Neural cell (in vitro differentiated cells): ENCODE measurements at regions not wholly inside any gene's neighbourhood (a gene's known extent, or its start where the extent isn't known, plus 50 kb on each side); places are given as distances from the start of the nearest gene placed in this dataset.

Source experiments
- EP300 ChIP-seq: fragments of 450-650 bp; conservative IDR thresholded peaks from 2 replicates; pipeline ENCODE4 v1.6.1; 2014; ENCODE audit warnings: antibody characterized with exemption, mild to moderate bottlenecking, moderate library complexity; ENCODE audit not compliant: poor library complexity, severe bottlenecking
- MXI1 ChIP-seq: fragments of 450-650 bp; conservative IDR thresholded peaks from 2 replicates; pipeline ENCODE4 v1.6.1; 2014; ENCODE audit warnings: antibody characterized with exemption, mild to moderate bottlenecking; ENCODE audit not compliant: poor library complexity, severe bottlenecking
- RAD21 ChIP-seq: fragments of 450-650 bp; conservative IDR thresholded peaks from 2 replicates; pipeline ENCODE4 v1.6.1; 2014; ENCODE audit warnings: antibody characterized with exemption, mild to moderate bottlenecking, moderate library complexity
- TAF1 ChIP-seq: IDR thresholded peaks from 2 replicates; pipeline ENCODE4 v1.6.1; 2012; ENCODE audit warnings: low read depth
- TF ChIP-seq, protein P1 (sequence below): fragments of 450-650 bp; IDR thresholded peaks from 2 replicates; pipeline ENCODE4 v1.5.1; 2014; ENCODE audit warnings: antibody characterized with exemption, mild to moderate bottlenecking, moderate library complexity; ENCODE audit not compliant: poor library complexity, severe bottlenecking
- TF ChIP-seq, protein P2 (sequence below): IDR thresholded peaks from 2 replicates; pipeline ENCODE4 v1.6.1; 2012; ENCODE audit warnings: borderline replicate concordance

DNA sequence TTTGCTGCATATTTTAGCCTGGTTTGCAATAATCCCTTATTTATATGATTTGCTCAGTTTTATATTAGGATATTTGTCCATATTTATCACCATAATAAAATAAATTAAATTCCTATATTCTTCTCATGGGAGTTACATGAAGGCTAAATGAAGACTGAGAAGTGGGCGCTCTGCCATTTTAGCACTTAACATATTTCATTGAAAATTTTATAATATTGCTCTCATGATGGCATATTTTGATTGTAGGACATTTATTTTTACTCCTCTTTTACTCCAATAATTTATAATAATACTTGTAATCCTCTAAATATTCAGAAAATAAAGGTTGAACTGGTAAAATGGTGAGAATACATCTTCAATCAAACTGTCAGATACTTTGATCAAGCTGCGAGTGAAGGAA, 99.8 kb upstream of the SEMA3A start:
- TF ChIP-seq, protein P1, sequence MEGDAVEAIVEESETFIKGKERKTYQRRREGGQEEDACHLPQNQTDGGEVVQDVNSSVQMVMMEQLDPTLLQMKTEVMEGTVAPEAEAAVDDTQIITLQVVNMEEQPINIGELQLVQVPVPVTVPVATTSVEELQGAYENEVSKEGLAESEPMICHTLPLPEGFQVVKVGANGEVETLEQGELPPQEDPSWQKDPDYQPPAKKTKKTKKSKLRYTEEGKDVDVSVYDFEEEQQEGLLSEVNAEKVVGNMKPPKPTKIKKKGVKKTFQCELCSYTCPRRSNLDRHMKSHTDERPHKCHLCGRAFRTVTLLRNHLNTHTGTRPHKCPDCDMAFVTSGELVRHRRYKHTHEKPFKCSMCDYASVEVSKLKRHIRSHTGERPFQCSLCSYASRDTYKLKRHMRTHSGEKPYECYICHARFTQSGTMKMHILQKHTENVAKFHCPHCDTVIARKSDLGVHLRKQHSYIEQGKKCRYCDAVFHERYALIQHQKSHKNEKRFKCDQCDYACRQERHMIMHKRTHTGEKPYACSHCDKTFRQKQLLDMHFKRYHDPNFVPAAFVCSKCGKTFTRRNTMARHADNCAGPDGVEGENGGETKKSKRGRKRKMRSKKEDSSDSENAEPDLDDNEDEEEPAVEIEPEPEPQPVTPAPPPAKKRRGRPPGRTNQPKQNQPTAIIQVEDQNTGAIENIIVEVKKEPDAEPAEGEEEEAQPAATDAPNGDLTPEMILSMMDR, result no peak
- TF ChIP-seq TAF1, result no peak
- TF ChIP-seq, protein P2, sequence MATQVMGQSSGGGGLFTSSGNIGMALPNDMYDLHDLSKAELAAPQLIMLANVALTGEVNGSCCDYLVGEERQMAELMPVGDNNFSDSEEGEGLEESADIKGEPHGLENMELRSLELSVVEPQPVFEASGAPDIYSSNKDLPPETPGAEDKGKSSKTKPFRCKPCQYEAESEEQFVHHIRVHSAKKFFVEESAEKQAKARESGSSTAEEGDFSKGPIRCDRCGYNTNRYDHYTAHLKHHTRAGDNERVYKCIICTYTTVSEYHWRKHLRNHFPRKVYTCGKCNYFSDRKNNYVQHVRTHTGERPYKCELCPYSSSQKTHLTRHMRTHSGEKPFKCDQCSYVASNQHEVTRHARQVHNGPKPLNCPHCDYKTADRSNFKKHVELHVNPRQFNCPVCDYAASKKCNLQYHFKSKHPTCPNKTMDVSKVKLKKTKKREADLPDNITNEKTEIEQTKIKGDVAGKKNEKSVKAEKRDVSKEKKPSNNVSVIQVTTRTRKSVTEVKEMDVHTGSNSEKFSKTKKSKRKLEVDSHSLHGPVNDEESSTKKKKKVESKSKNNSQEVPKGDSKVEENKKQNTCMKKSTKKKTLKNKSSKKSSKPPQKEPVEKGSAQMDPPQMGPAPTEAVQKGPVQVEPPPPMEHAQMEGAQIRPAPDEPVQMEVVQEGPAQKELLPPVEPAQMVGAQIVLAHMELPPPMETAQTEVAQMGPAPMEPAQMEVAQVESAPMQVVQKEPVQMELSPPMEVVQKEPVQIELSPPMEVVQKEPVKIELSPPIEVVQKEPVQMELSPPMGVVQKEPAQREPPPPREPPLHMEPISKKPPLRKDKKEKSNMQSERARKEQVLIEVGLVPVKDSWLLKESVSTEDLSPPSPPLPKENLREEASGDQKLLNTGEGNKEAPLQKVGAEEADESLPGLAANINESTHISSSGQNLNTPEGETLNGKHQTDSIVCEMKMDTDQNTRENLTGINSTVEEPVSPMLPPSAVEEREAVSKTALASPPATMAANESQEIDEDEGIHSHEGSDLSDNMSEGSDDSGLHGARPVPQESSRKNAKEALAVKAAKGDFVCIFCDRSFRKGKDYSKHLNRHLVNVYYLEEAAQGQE, result no peak
- TF ChIP-seq RAD21, result no peak
- TF ChIP-seq EP300, result no peak
- no peak for TF ChIP-seq MXI1
